AG10803 (cell line): ENCODE measurements at regions not wholly inside any gene's neighbourhood (a gene's known extent, or its start where the extent isn't known, plus 50 kb on each side); places are given as distances from the start of the nearest gene placed in this dataset.

Experiments used
- DNase-seq: peaks from one replicate; pipeline ENCODE4 v3.0.0; 2010; ENCODE audit warnings: low read depth
- H3K4me3 ChIP-seq: 2 replicates; pipeline ENCODE4 v1.5.1; 2011; ENCODE audit warnings: mild to moderate bottlenecking, low read length, control low read depth
- TF ChIP-seq, protein P1 (sequence below): conservative IDR thresholded peaks from 2 replicates; pipeline ENCODE4 v1.5.1; 2011; ENCODE audit warnings: mild to moderate bottlenecking, low read length, control low read depth, inconsistent platforms

DNA sequence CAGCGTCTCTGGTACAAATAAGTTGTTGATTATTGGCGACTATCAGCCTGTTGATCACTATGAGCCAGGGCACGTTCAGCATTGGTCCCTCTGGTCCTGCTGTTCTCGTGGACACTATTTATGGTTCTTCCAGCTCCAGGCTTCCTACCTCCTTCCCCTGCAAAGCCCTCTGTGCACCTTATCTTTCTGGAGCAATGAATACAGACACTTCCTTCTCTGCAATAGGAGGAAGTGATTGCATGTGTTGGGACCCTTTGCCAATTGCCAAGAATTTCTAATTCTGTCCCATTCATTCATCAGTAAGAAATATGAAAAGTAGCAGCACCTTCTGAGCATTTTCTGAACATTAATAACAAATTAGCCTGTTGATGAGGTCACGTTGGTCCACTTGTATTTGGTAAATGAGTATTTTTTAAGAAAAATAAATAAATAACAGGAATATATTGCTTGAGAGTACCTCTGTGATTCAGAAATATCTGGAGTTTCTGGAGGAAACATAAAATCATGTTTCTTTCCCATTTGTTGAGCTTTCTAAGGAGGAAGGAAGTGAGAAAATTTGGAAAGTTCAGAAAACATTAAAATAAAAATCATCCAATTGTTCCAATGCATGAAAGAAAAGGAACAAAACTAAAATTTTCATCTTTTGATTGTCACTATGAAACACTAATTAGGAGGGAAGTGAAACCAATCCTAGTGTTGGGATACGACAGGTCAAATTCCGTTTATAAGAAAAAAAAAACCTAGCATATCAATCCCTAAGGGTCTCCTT, 259.1 kb upstream of the KLF6 start:
- H3K4me3 ChIP-seq: no peak overlapping the region
- TF ChIP-seq, protein P1, sequence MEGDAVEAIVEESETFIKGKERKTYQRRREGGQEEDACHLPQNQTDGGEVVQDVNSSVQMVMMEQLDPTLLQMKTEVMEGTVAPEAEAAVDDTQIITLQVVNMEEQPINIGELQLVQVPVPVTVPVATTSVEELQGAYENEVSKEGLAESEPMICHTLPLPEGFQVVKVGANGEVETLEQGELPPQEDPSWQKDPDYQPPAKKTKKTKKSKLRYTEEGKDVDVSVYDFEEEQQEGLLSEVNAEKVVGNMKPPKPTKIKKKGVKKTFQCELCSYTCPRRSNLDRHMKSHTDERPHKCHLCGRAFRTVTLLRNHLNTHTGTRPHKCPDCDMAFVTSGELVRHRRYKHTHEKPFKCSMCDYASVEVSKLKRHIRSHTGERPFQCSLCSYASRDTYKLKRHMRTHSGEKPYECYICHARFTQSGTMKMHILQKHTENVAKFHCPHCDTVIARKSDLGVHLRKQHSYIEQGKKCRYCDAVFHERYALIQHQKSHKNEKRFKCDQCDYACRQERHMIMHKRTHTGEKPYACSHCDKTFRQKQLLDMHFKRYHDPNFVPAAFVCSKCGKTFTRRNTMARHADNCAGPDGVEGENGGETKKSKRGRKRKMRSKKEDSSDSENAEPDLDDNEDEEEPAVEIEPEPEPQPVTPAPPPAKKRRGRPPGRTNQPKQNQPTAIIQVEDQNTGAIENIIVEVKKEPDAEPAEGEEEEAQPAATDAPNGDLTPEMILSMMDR: no peak
- DNase-seq: no peak

DNA sequence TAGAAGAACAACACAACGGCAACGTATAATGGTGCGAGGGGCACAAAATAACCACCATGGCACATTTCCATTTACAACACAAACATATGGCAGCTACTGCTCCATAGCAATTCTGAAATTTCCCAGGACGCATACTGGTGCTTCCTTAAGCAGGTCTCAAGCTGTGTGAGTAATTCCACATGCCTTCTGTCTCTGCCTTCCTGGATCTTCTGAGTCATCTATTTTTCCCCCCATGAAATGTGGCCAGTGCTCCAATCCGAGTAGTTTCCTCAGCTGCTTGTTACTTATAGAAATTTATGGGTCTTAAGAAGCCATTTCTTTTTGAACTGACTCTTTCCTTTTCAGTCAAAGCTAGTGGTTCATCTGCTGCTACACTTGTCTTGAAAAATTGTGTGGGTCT, 256.6 kb upstream of the KLF6 start:
- DNase-seq: no peak
- TF ChIP-seq, protein P1: no peak
- no peak overlapping the region for H3K4me3 ChIP-seq

GRCh38 chr10:4038000-4038399, 253.0 kb upstream of the KLF6 start:
- TF ChIP-seq, protein P1: no peak
- DNase-seq: no peak
- H3K4me3 ChIP-seq: no peak overlapping the region

DNA sequence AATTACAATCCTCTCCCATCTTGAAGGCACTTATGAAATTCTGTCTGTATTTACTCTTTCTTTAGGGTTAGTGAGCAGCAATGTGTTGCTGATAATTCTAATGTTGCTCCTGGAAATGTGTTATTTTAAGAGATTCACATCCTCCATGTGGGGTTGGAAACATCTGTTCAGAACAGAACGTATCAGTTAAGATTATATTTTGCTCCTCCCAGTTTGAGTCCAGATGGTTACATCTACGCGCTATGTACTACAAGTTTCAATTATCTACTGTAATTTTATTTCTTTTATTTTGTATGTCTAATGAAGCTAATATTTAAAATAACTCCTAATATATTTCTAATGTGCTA, 250.6 kb upstream of the KLF6 start:
- no peak for DNase-seq
- H3K4me3 ChIP-seq: no peak overlapping the region
- TF ChIP-seq, protein P1: no peak

- TF ChIP-seq, protein P1: no peak
- peak overlapping the region; percentile 40 for H3K4me3 ChIP-seq
- DNase-seq: peak; percentile 53
Measured at GRCh38 chr10:4034907-4035598, 250.0 kb upstream of the KLF6 start.

- TF ChIP-seq, protein P1: no peak
- DNase-seq: no peak
- no peak overlapping the region for H3K4me3 ChIP-seq
Measured at GRCh38 chr10:4033341-4033896, 248.4 kb upstream of the KLF6 start.

DNA sequence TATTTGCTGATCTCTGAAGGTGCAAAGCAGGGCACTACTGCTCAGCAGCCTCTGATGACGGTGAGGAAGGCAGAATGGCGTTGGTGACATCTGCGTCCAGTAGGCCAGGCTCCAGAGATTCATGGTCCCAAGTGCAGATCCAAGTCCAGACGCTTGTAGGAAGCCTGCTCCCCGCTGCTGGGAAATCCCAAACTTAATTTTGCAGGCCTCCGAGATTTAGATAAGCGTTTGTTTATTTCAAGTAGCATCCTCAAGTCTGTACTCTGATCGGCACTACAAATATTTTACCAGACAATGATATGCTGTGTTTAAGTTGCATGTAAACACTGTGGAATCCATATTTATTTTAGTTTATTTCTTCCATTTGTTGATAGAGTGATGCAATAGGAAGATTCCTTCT, 244.9 kb upstream of the KLF6 start:
- TF ChIP-seq, protein P1: no peak
- no peak overlapping the region for H3K4me3 ChIP-seq
- DNase-seq: no peak
